NCI-H1105 (cell line): ENCODE measurements at regions not wholly inside any gene's neighbourhood (a gene's known extent, or its start where the extent isn't known, plus 50 kb on each side); places are given as distances from the start of the nearest gene placed in this dataset.

Experiments used
- DNase-seq: peaks from one replicate; lab custom pipeline; 2025; lab: John Stamatoyannopoulos, UW

DNA sequence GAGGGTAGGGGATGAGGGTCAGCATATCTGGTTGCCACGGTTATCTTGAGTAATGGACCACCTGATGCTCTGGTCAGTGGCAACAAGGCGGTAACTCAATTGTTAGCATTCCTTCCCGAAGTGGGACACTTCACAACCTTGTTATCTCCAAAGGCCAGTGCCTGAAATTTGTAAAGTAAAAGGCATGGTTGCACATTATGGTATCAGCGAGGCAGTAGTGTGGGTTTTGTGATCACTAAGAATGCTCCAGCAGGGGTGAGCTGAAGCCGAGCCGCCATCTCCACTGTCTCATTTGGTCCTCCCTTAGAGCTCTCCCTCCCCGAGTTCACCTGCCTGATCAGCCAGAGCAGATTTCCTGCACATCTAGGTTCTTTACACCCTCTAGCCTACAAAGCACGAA is 50.5 kb upstream of the LGALSL start:
- no peak for DNase-seq

DNA sequence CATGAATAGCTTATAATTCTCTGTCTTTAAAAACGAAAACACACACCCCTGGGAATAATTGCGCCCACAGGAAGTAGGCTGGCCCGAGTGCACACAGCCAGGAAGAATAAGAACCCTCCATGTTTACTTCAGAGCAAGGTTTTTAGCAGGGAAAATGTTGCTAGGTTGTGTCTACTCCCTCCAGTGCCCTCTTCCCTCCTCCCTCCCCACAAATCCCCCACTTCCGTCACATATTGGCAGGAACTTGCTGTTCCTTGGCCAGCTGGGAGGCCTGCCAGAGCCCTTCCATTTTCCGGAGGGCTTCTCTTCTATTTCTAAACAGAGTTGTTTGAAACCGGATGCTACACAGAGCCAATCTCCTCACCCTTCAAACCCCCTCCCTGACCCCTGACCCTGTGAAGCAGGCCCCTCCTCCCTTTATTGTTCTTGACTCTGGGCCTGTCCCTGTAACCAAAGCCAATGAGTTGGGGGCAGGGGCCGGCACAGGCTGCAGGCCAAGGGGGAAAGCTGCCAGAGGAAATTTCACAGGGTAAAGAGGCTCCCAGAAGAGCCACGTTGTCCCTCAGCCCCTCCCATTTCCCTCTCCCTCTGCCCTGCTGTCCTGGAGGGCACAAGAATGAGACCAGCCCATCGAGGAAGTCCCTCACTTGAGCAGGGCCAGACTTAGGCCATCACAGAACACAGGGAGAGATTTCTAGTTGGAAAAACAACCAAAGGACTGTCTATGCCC is 49.8 kb upstream of the LGALSL start:
- DNase-seq = peak; percentile 80
